Left colon (tissue), 2 donors: ENCODE measurements at regions not wholly inside any gene's neighbourhood (a gene's known extent, or its start where the extent isn't known, plus 50 kb on each side); places are given as distances from the start of the nearest gene placed in this dataset.

Experiments
- ATAC-seq: fragments of 200-7000 bp; cut with Tn5 transposase; one replicate; pipeline ENCODE4 v1.9.1; 2020; ENCODE audit warnings: mild to moderate bottlenecking, moderate library complexity
- DNase-seq, 2 donors: peaks; one replicate each; pipeline ENCODE4 v3.0.0-alpha.2; 2020
- intact Hi-C, 2 donors: fragments of 100-400 bp; cut with DNase I in 1 of 2; cut with micrococcal nuclease in 1 of 2; formaldehyde crosslinking; loops; one replicate each; pipeline versions ENCODE4 v1.11.2 to v1.14.0; 2022; cut with DNase I, micrococcal nuclease
- donor health status: DM: no; HTN: no; CAD: no.
- donor health status: DM: yes; HTN: yes; CAD: no.

- ATAC-seq (no peak), DNase-seq (no peak)
- intact Hi-C loops: no loop called here
Measured at GRCh38 chr2:4412637-4413187, 709.3 kb downstream of the DCDC2C start.

GRCh38 chr2:4415171-4415570, 711.8 kb downstream of the DCDC2C start:
- intact Hi-C loops: no loop called here

GRCh38 chr2:4415810-4416413, 712.5 kb downstream of the DCDC2C start:
- ATAC-seq: no peak
- no peak for DNase-seq

More at GRCh38 chr2:4415171-4415570, 711.8 kb downstream of the DCDC2C start:
- DNase-seq: no peak
- ATAC-seq: no peak

GRCh38 chr2:4416431-4416830, 713.1 kb downstream of the DCDC2C start:
- DNase-seq (no peak), ATAC-seq (no peak)
- intact Hi-C loops: no loop called here

More at GRCh38 chr2:4415810-4416413, 712.5 kb downstream of the DCDC2C start:
- intact Hi-C loops: no loop called here

GRCh38 chr2:4417771-4418170, 714.4 kb downstream of the DCDC2C start:
- intact Hi-C loops: no loop called here
- ATAC-seq: no peak
- no peak for DNase-seq

GRCh38 chr2:4420032-4420431, 716.7 kb downstream of the DCDC2C start:
- ATAC-seq: no peak
- intact Hi-C loops: no loop called here
- DNase-seq: no peak

GRCh38 chr2:4424153-4424552, 720.8 kb downstream of the DCDC2C start:
- DNase-seq (no peak), ATAC-seq (no peak)
- intact Hi-C loops: no loop called here

GRCh38 chr2:4427083-4427482, 723.7 kb downstream of the DCDC2C start:
- intact Hi-C loops: no loop called here
- DNase-seq (no peak), ATAC-seq (no peak)

GRCh38 chr2:4445821-4446220, 742.4 kb downstream of the DCDC2C start:
- no peak for ATAC-seq
- intact Hi-C loops: no loop called here
- DNase-seq: no peak

- DNase-seq (no peak), ATAC-seq (no peak)
- intact Hi-C loops: no loop called here
Measured at GRCh38 chr2:4454907-4455306, 751.5 kb downstream of the DCDC2C start.

- ATAC-seq (no peak), DNase-seq (no peak)
- intact Hi-C loops: no loop called here
Measured at GRCh38 chr2:4455486-4456155, 752.2 kb downstream of the DCDC2C start.

- intact Hi-C loops: no loop called here
- no peak for DNase-seq
- no peak for ATAC-seq
Measured at GRCh38 chr2:4464634-4465266, 761.4 kb downstream of the DCDC2C start.

- no peak for ATAC-seq
- intact Hi-C loops: no loop called here
- no peak for DNase-seq
Measured at GRCh38 chr2:4465671-4466070, 762.3 kb downstream of the DCDC2C start.

- DNase-seq (no peak), ATAC-seq (no peak)
- intact Hi-C loops: no loop called here
Measured at GRCh38 chr2:4475618-4476017, 772.2 kb downstream of the DCDC2C start.

GRCh38 chr2:4483050-4483449, 779.7 kb downstream of the DCDC2C start:
- ATAC-seq: no peak
- intact Hi-C loops: no loop called here
- no peak for DNase-seq

- intact Hi-C loops: no loop called here
- no peak for DNase-seq
- no peak for ATAC-seq
Measured at GRCh38 chr2:4486971-4487370, 783.6 kb downstream of the DCDC2C start.

GRCh38 chr2:4499316-4500030, 796.1 kb downstream of the DCDC2C start:
- no peak for DNase-seq
- intact Hi-C loops: no loop called here
- ATAC-seq: no peak

GRCh38 chr2:4501525-4501924, 798.1 kb downstream of the DCDC2C start:
- intact Hi-C loops: no loop called here
- ATAC-seq: no peak
- no peak for DNase-seq

GRCh38 chr2:4502230-4502843, 799.0 kb downstream of the DCDC2C start:
- DNase-seq: no peak
- ATAC-seq: no peak
- intact Hi-C loops: no loop called here
